ENCODE measurements at regions not wholly inside any gene's neighbourhood (a gene's known extent, or its start where the extent isn't known, plus 50 kb on each side); places are given as distances from the start of the nearest gene placed in this dataset.

DNA sequence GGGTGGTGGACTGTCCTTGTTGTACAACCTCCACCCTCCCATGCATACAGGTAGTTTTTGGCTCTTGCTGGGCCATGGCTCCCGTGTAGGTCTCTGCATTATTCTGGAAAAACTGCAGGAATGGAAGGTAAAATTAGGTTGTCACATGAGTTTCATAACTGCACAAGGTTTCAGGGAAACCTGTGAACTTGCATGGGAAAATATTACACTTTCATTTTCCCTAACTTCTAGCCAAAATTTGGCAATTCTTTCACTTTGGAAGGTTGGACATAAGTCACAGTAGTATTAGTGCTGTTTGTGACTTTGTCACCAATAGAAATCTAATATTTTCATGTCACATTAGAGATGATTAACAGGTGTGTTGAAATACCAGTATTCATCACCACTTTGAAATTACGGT, 118.1 kb upstream of the MGAT5 start:
- no peaks in the 10 kb centered on the region for H3K9me3 ChIP-seq (ENCODE audit: control insufficient read depth, low read depth, low read length)
- no peak overlapping the region for H3K4me3 ChIP-seq (ENCODE audit: low read length)
- H3K36me3 ChIP-seq (ENCODE audit: control insufficient read depth, insufficient read depth, low read length), result no peaks in the 10 kb centered on the region
- no peaks in the 10 kb centered on the region for H3K27me3 ChIP-seq (ENCODE audit: control insufficient read depth, insufficient read depth, low read length)
- H3K4me1 ChIP-seq (ENCODE audit: control insufficient read depth, insufficient read depth, low read length), result peaks cover 28% of the 10 kb centered on the region
- no peak overlapping the region for H3K27ac ChIP-seq (ENCODE audit: low read length)
- WGBS (ENCODE audit: insufficient coverage, low lambda C conversion rate), result no CpG with 5 or more reads among the region's 2 CpGs
- no peak for DNase-seq

DNA sequence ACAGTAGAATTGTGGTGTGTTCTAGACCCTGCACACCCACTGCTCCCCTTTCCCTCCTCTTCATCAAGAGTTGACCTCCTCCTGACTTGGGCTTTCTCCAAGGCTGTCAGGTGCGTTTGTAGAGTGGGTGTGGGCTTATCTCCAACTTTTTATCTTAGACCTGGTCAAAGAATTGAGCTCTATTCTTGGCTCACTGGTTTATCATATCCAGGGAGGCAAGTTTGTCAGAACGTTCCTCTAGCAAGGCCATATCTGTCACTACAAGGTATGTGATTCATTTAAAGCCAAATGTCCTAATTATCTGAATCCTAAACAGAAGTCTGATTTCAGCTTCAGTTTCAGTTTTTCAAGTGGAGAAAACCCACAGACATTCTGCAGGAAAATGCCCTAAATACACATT, 117.1 kb upstream of the MGAT5 start:
- H3K27ac ChIP-seq (ENCODE audit: low read length), result peak overlapping the region; percentile 8
- no peak overlapping the region for H3K4me3 ChIP-seq (ENCODE audit: low read length)
- no peak for DNase-seq
- no peaks in the 10 kb centered on the region for H3K9me3 ChIP-seq (ENCODE audit: control insufficient read depth, low read depth, low read length)
- no peaks in the 10 kb centered on the region for H3K27me3 ChIP-seq (ENCODE audit: control insufficient read depth, insufficient read depth, low read length)
- peaks cover 30% of the 10 kb centered on the region for H3K4me1 ChIP-seq (ENCODE audit: control insufficient read depth, insufficient read depth, low read length)
- no peaks in the 10 kb centered on the region for H3K36me3 ChIP-seq (ENCODE audit: control insufficient read depth, insufficient read depth, low read length)
- 0% methylated on average over 1 of the region's 2 CpGs for WGBS (ENCODE audit: insufficient coverage, low lambda C conversion rate)

DNA sequence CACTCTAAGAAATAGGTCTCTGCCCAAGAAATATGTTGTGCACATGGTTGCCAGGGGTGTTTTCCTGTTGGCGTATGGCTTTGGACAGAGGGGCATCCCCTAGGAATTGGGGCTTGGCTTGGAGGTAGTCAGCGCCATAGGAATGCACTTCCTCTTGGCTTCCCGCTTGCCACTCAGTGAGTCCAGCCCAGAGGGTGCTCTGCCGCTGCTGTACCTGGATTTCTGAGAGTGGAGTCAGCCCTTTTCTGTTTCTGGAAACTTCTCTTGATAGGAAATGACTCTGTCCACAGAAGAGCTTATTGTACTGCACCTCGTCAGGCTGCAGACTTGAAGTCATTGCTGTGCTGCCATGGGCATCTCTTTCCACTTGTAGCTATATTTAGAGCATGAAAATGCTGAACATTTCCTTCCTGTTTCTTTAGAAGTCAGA, 116.7 kb upstream of the MGAT5 start:
- DNase-seq, result no peak
- H3K27ac ChIP-seq (ENCODE audit: low read length), result peak overlapping the region; percentile 8
- peaks cover 29% of the 10 kb centered on the region for H3K4me1 ChIP-seq (ENCODE audit: control insufficient read depth, insufficient read depth, low read length)
- no peak overlapping the region for H3K4me3 ChIP-seq (ENCODE audit: low read length)
- WGBS (ENCODE audit: insufficient coverage, low lambda C conversion rate), result no CpG with 5 or more reads among the region's 5 CpGs
- H3K36me3 ChIP-seq (ENCODE audit: control insufficient read depth, insufficient read depth, low read length), result no peaks in the 10 kb centered on the region
- no peaks in the 10 kb centered on the region for H3K27me3 ChIP-seq (ENCODE audit: control insufficient read depth, insufficient read depth, low read length)
- no peaks in the 10 kb centered on the region for H3K9me3 ChIP-seq (ENCODE audit: control insufficient read depth, low read depth, low read length)

- no peaks in the 10 kb centered on the region for H3K9me3 ChIP-seq (ENCODE audit: control insufficient read depth, low read depth, low read length)
- no peak for DNase-seq
- no peaks in the 10 kb centered on the region for H3K27me3 ChIP-seq (ENCODE audit: control insufficient read depth, insufficient read depth, low read length)
- H3K27ac ChIP-seq (ENCODE audit: low read length), result no peak overlapping the region
- no peaks in the 10 kb centered on the region for H3K36me3 ChIP-seq (ENCODE audit: control insufficient read depth, insufficient read depth, low read length)
- peaks cover 26% of the 10 kb centered on the region for H3K4me1 ChIP-seq (ENCODE audit: control insufficient read depth, insufficient read depth, low read length)
- H3K4me3 ChIP-seq (ENCODE audit: low read length), result no peak overlapping the region
- WGBS (ENCODE audit: insufficient coverage, low lambda C conversion rate), result no CpG with 5 or more reads among the region's 2 CpGs
Measured at GRCh38 chr2:134138115-134138514, 115.8 kb upstream of the MGAT5 start.

- Histone ChIP-seq H3K27ac (ENCODE audit: low read length) (peak overlapping the region; percentile 55), H3K27me3 (ENCODE audit: control insufficient read depth, insufficient read depth, low read length) (no peaks in the 10 kb centered on the region), H3K9me3 (ENCODE audit: control insufficient read depth, low read depth, low read length) (no peaks in the 10 kb centered on the region), H3K36me3 (ENCODE audit: control insufficient read depth, insufficient read depth, low read length) (no peaks in the 10 kb centered on the region), H3K4me3 (ENCODE audit: low read length) (no peak overlapping the region), H3K4me1 (ENCODE audit: control insufficient read depth, insufficient read depth, low read length) (peaks cover 26% of the 10 kb centered on the region)
- no CpG with 5 or more reads among the region's 4 CpGs for WGBS (ENCODE audit: insufficient coverage, low lambda C conversion rate)
- no peak for DNase-seq
Measured at GRCh38 chr2:134139611-134140010, 114.3 kb upstream of the MGAT5 start.

- WGBS (ENCODE audit: insufficient coverage, low lambda C conversion rate), result 79% methylated on average over 3 of the region's 9 CpGs
- Histone ChIP-seq H3K36me3 (ENCODE audit: control insufficient read depth, insufficient read depth, low read length) (no peaks in the 10 kb centered on the region), H3K27ac (ENCODE audit: low read length) (peak overlapping the region; percentile 55), H3K27me3 (ENCODE audit: control insufficient read depth, insufficient read depth, low read length) (no peaks in the 10 kb centered on the region), H3K4me1 (ENCODE audit: control insufficient read depth, insufficient read depth, low read length) (peaks cover 26% of the 10 kb centered on the region), H3K9me3 (ENCODE audit: control insufficient read depth, low read depth, low read length) (no peaks in the 10 kb centered on the region), H3K4me3 (ENCODE audit: low read length) (no peak overlapping the region)
- DNase-seq, result peak in 1 of 2 donors; percentile 62
Measured at GRCh38 chr2:134140251-134140661, 113.6 kb upstream of the MGAT5 start.

DNA sequence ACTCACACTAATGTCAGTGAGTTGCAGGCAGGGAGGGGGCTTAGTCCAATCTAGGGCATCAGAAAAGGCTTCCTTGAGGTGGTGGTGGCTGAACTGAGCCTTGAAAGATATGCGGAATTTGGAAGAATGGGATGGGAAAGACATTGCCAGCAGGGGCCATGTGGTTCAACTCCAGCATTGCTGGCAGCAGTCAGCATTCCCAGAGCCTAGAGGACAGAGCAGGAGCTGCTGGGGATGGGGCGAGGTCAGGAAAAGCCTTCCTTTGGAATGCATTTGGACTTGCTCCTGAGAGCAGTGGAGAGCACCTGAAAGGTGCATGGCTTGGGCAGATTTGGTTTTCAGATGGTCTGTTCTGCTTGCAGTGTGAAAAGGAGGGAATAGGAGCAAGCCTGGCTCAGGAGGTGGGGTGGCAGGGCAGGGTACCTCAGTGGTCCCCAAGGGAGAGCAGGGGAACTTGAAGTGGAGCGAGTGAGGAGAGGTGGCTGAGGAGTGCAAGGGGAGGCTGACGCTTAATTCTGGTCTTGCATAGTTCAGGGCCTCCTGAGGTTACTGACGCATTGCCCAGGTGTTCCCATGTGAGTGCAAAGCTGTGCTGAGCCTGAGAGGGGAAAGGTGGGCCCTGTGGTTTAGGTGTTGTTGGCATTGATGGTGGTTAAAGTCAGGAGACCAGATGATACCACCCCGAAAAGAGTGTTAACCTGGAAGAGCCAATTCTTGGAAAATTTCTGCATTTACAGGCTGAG, 112.1 kb upstream of the MGAT5 start:
- no peak overlapping the region for H3K4me3 ChIP-seq (ENCODE audit: low read length)
- no peaks in the 10 kb centered on the region for H3K27me3 ChIP-seq (ENCODE audit: control insufficient read depth, insufficient read depth, low read length)
- H3K9me3 ChIP-seq (ENCODE audit: control insufficient read depth, low read depth, low read length), result no peaks in the 10 kb centered on the region
- WGBS (ENCODE audit: insufficient coverage, low lambda C conversion rate), result no CpG with 5 or more reads among the region's 6 CpGs
- no peaks in the 10 kb centered on the region for H3K36me3 ChIP-seq (ENCODE audit: control insufficient read depth, insufficient read depth, low read length)
- H3K4me1 ChIP-seq (ENCODE audit: control insufficient read depth, insufficient read depth, low read length), result peaks cover 23% of the 10 kb centered on the region
- peak in 1 of 2 donors; percentile 32 for DNase-seq
- H3K27ac ChIP-seq (ENCODE audit: low read length), result no peak overlapping the region

- Histone ChIP-seq H3K4me1 (ENCODE audit: control insufficient read depth, insufficient read depth, low read length) (peaks cover 17% of the 10 kb centered on the region), H3K36me3 (ENCODE audit: control insufficient read depth, insufficient read depth, low read length) (no peaks in the 10 kb centered on the region), H3K9me3 (ENCODE audit: control insufficient read depth, low read depth, low read length) (no peaks in the 10 kb centered on the region), H3K4me3 (ENCODE audit: low read length) (no peak overlapping the region), H3K27ac (ENCODE audit: low read length) (no peak overlapping the region), H3K27me3 (ENCODE audit: control insufficient read depth, insufficient read depth, low read length) (no peaks in the 10 kb centered on the region)
- no peak for DNase-seq
- no CpG with 5 or more reads among the region's 4 CpGs for WGBS (ENCODE audit: insufficient coverage, low lambda C conversion rate)
Measured at GRCh38 chr2:134142341-134142738, 111.5 kb upstream of the MGAT5 start.

GRCh38 chr2:134142903-134143302, 111.0 kb upstream of the MGAT5 start:
- Histone ChIP-seq H3K27ac (ENCODE audit: low read length) (no peak overlapping the region), H3K36me3 (ENCODE audit: control insufficient read depth, insufficient read depth, low read length) (no peaks in the 10 kb centered on the region), H3K9me3 (ENCODE audit: control insufficient read depth, low read depth, low read length) (no peaks in the 10 kb centered on the region), H3K4me3 (ENCODE audit: low read length) (no peak overlapping the region), H3K27me3 (ENCODE audit: control insufficient read depth, insufficient read depth, low read length) (no peaks in the 10 kb centered on the region), H3K4me1 (ENCODE audit: control insufficient read depth, insufficient read depth, low read length) (peaks cover 16% of the 10 kb centered on the region)
- no peak for DNase-seq
- WGBS (ENCODE audit: insufficient coverage, low lambda C conversion rate), result no CpG with 5 or more reads among the region's 5 CpGs

DNA sequence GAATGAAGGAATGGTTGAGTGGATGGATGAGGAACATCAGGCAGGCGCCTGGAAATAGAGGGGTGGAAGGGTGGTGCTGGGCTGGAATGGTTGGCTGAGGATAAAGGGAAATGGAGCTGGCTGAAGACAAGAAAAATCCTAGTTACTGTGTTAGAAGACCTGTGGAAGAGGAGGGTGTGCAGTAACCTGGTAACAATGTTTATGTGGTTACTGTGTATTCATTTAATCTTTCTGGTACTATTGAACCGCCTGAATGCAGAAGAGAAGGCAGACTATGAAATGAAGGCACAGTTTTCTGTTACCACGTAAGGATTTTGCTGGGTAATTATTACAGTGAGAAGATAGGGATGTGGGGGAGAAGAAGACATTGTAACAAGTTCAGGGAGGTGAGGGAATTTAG, 110.3 kb upstream of the MGAT5 start:
- peaks cover 16% of the 10 kb centered on the region for H3K4me1 ChIP-seq (ENCODE audit: control insufficient read depth, insufficient read depth, low read length)
- 60% methylated on average over 1 of the region's 3 CpGs for WGBS (ENCODE audit: insufficient coverage, low lambda C conversion rate)

DNA sequence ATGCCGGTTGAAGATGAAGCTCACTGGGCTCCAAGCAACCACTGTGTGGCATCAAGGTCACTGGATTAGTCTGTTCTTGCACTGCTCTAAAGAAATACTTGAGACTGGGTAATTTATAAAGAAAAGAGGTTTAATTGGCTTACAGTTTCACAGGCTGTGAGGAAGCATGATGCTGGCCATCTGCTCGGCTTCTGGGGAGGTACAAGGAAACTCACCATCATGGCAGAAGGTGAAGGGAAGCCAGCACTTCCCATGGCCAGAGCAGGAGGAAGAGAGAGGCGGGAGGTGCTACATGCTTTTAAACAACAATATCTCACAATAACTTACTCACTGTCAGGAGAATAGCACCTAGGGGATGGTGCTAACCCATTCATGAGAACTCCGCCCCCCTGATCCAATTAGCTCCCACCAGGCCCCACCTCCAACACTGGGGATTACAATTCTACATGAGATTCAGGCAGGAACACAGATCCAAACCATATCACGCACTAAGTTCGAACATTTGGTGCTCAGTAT, 109.7 kb upstream of the MGAT5 start:
- Histone ChIP-seq H3K27me3 (ENCODE audit: control insufficient read depth, insufficient read depth, low read length) (no peaks in the 10 kb centered on the region), H3K4me3 (ENCODE audit: low read length) (no peak overlapping the region), H3K4me1 (ENCODE audit: control insufficient read depth, insufficient read depth, low read length) (peaks cover 16% of the 10 kb centered on the region), H3K27ac (ENCODE audit: low read length) (no peak overlapping the region), H3K36me3 (ENCODE audit: control insufficient read depth, insufficient read depth, low read length) (no peaks in the 10 kb centered on the region), H3K9me3 (ENCODE audit: control insufficient read depth, low read depth, low read length) (no peaks in the 10 kb centered on the region)
- no CpG with 5 or more reads among the region's 6 CpGs for WGBS (ENCODE audit: insufficient coverage, low lambda C conversion rate)
- DNase-seq, result no peak

More for the DNA sequence above, 110.3 kb upstream of the MGAT5 start:
- no peak for DNase-seq
- H3K9me3 ChIP-seq (ENCODE audit: control insufficient read depth, low read depth, low read length), result no peaks in the 10 kb centered on the region
- H3K4me3 ChIP-seq (ENCODE audit: low read length), result no peak overlapping the region
- H3K36me3 ChIP-seq (ENCODE audit: control insufficient read depth, insufficient read depth, low read length), result no peaks in the 10 kb centered on the region
- no peak overlapping the region for H3K27ac ChIP-seq (ENCODE audit: low read length)
- no peaks in the 10 kb centered on the region for H3K27me3 ChIP-seq (ENCODE audit: control insufficient read depth, insufficient read depth, low read length)

Data from large intestine (tissue), 3 donors.